Right atrium auricular region (tissue), 2 donors: ENCODE measurements at regions not wholly inside any gene's neighbourhood (a gene's known extent, or its start where the extent isn't known, plus 50 kb on each side); places are given as distances from the start of the nearest gene placed in this dataset.

Experiments
- DNase-seq: peaks from one replicate; pipeline ENCODE4 v3.0.0-alpha.2; 2019; ENCODE audit warnings: low spot score
- H3K27ac ChIP-seq, 2 donors: fragments of 200-600 bp; sonication (generic); 1 replicate in 1 of 2; 2 replicates in 1 of 2; pipeline ENCODE4 v1.5.1; 2016 to 2019
- H3K27me3 ChIP-seq, 2 donors: fragments of 200-600 bp; sonication (generic); one replicate each; pipeline versions ENCODE4 v1.5.1 to v1.6.0; 2017 to 2019
- H3K36me3 ChIP-seq: fragments of 200-600 bp; sonication (generic); one replicate; pipeline ENCODE4 v1.5.1; 2016
- H3K4me1 ChIP-seq, 2 donors: fragments of 200-600 bp; sonication (generic); one replicate each; pipeline versions ENCODE4 v1.5.1 to v1.6.0; 2017 to 2019
- H3K4me3 ChIP-seq, 2 donors: fragments of 200-600 bp; sonication (generic); 1 replicate in 1 of 2; 2 replicates in 1 of 2; pipeline ENCODE4 v1.5.1; 2017 to 2019; ENCODE audit warnings: mild to moderate bottlenecking in 1 of 2, moderate library complexity in 1 of 2
- H3K9me3 ChIP-seq, 2 donors: fragments of 200-600 bp; sonication (generic); one replicate each; pipeline ENCODE4 v1.5.1; 2019
- CTCF ChIP-seq, 2 donors: fragments of 200-600 bp; sonication (generic); IDR thresholded peaks; one replicate each; pipeline ENCODE4 v1.5.1; 2019; ENCODE audit warnings: antibody characterized with exemption in 2 of 2

- H3K36me3 ChIP-seq = no peaks in the 10 kb centered on the region
- H3K4me3 ChIP-seq = no peak overlapping the region
- DNase-seq = no peak
- no peak for TF ChIP-seq CTCF (IDR thresholded peaks at IDR 0.05)
- no peaks in the 10 kb centered on the region for H3K27me3 ChIP-seq
- H3K27ac ChIP-seq = no peak overlapping the region
- H3K9me3 ChIP-seq = no peaks in the 10 kb centered on the region
- H3K4me1 ChIP-seq = no peaks in the 10 kb centered on the region
Measured at GRCh38 chr12:63480186-63480585, 188.1 kb downstream of the DPY19L2 start.

DNA sequence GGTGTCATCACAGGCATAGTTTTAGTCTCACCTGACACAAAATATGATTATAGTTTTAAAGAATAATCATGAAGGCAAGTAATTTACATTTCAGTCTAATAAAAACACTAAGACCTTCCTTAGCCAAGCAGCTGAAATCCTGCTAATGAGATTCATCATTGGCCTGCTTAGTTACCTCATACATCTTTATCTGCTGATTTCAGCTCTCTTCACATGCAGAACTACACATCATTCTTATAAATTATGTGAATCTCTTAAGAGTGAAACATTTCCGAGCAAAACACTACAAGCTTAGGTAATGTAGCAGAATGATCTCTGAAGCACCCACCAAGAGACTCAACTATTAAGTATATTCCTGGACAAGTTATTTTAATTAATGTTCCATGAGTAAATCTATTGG lies 198.1 kb downstream of the DPY19L2 start:
- peaks cover 0 to 7% of the 10 kb centered on the region in 2 donors for H3K9me3 ChIP-seq
- TF ChIP-seq CTCF (IDR thresholded peaks at IDR 0.05) = no peak
- no peak overlapping the region for H3K4me3 ChIP-seq
- no peak overlapping the region for H3K27ac ChIP-seq
- H3K4me1 ChIP-seq = no peaks in the 10 kb centered on the region
- no peaks in the 10 kb centered on the region for H3K27me3 ChIP-seq
- no peaks in the 10 kb centered on the region for H3K36me3 ChIP-seq
- no peak for DNase-seq

DNA sequence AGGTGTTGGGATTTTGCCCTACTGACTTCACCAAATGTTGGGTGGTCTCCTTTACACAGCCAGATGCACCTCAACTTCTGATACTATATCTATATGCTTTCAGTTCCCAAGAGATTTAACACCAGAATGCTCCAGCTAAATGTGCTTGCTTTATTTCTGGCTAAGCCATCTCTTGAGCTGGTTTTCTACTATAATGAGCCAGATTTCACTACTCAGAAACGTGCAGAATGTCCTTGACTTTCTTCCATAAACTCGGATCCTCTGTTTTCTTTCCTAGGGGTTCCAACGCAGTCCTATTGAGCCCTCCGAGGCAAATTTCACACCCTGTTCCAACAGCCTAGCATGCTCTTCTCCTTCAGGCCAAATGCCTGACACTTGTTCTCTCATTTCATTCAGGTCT lies 200.3 kb downstream of the DPY19L2 start:
- Histone ChIP-seq H3K9me3 (peaks cover 0 to 7% of the 10 kb centered on the region in 2 donors), H3K4me1 (no peaks in the 10 kb centered on the region), H3K36me3 (no peaks in the 10 kb centered on the region), H3K27me3 (no peaks in the 10 kb centered on the region), H3K4me3 (no peak overlapping the region), H3K27ac (no peak overlapping the region)
- no peak for TF ChIP-seq CTCF (IDR thresholded peaks at IDR 0.05)
- no peak for DNase-seq

- H3K4me1 ChIP-seq = no peaks in the 10 kb centered on the region
- no peaks in the 10 kb centered on the region for H3K27me3 ChIP-seq
- no peaks in the 10 kb centered on the region for H3K9me3 ChIP-seq
- no peak for TF ChIP-seq CTCF (IDR thresholded peaks at IDR 0.05)
- no peak overlapping the region for H3K27ac ChIP-seq
- H3K4me3 ChIP-seq = no peak overlapping the region
- no peaks in the 10 kb centered on the region for H3K36me3 ChIP-seq
- DNase-seq = no peak
Measured at GRCh38 chr12:63457857-63458256, 210.4 kb downstream of the DPY19L2 start.

DNA sequence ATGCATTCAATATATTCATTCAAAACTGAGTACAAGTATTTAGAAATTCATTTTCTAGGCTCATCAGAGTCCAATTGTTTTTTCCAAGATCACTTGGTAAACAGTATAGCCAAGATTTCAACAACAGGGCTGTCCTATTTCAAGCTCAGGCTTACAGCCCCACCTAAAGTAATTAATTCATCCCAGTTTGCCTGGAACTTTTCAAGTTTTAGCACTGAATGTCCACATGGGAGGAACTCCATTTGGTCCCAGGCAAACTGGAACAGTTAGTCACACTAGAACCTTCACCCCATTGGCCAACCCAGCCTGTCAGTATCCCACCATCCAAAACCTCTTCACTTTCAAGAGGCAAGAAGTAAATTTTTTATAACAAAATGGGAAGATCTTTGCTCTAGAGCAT lies 210.9 kb downstream of the DPY19L2 start:
- no peak for TF ChIP-seq CTCF (IDR thresholded peaks at IDR 0.05)
- no peaks in the 10 kb centered on the region for H3K9me3 ChIP-seq
- no peak overlapping the region for H3K27ac ChIP-seq
- no peak for DNase-seq
- H3K27me3 ChIP-seq = no peaks in the 10 kb centered on the region
- no peak overlapping the region for H3K4me3 ChIP-seq
- no peaks in the 10 kb centered on the region for H3K36me3 ChIP-seq
- no peaks in the 10 kb centered on the region for H3K4me1 ChIP-seq

GRCh38 chr12:63450816-63451215 lies 217.5 kb downstream of the DPY19L2 start:
- Histone ChIP-seq H3K9me3 (no peaks in the 10 kb centered on the region), H3K27me3 (no peaks in the 10 kb centered on the region), H3K36me3 (no peaks in the 10 kb centered on the region), H3K4me3 (no peak overlapping the region), H3K27ac (no peak overlapping the region), H3K4me1 (no peaks in the 10 kb centered on the region)
- DNase-seq = no peak
- TF ChIP-seq CTCF (IDR thresholded peaks at IDR 0.05) = no peak
